ENCODE measurements at regions not wholly inside any gene's neighbourhood (a gene's known extent, or its start where the extent isn't known, plus 50 kb on each side); places are given as distances from the start of the nearest gene placed in this dataset.

DNA sequence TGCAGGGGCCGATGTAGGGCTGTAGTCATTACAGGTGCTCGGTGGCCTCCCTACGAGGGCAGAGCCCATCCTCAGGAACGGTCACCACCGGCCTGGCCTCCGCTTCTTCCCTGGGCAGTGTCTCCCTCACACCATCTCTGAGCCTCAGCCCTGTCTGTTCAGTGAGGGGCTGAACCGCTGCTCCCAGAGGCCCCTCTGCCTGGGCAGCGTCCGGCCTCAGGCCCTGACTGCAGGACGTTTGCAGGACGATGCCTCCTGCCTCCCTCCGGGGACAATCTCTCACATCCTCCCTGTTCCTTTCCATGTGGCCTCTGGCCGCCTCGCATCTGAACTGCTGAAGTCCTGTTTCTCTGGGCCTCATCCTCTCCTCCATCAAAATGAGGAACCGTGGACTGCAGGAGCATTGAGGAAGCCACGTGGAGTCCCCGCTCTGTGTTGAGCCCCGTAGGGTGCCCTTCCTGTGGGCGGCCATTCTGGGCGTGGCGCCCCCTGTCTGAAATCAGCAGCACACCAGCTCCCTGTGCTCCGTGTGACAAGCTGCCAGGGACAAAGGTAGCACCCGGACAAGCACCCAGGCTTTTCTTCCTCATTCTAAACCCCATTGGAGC is 933.5 kb downstream of the BRD1 start:
- TF ChIP-seq, protein P1, sequence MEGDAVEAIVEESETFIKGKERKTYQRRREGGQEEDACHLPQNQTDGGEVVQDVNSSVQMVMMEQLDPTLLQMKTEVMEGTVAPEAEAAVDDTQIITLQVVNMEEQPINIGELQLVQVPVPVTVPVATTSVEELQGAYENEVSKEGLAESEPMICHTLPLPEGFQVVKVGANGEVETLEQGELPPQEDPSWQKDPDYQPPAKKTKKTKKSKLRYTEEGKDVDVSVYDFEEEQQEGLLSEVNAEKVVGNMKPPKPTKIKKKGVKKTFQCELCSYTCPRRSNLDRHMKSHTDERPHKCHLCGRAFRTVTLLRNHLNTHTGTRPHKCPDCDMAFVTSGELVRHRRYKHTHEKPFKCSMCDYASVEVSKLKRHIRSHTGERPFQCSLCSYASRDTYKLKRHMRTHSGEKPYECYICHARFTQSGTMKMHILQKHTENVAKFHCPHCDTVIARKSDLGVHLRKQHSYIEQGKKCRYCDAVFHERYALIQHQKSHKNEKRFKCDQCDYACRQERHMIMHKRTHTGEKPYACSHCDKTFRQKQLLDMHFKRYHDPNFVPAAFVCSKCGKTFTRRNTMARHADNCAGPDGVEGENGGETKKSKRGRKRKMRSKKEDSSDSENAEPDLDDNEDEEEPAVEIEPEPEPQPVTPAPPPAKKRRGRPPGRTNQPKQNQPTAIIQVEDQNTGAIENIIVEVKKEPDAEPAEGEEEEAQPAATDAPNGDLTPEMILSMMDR (IDR thresholded peaks at IDR 0.05; ENCODE audit: low read depth, low read length, missing control alignments) = peak; percentile 11
- DNase-seq (ENCODE audit: low read depth) = no peak
- H3K4me3 ChIP-seq (ENCODE audit: low read depth, low read length) = no peak overlapping the region

DNA sequence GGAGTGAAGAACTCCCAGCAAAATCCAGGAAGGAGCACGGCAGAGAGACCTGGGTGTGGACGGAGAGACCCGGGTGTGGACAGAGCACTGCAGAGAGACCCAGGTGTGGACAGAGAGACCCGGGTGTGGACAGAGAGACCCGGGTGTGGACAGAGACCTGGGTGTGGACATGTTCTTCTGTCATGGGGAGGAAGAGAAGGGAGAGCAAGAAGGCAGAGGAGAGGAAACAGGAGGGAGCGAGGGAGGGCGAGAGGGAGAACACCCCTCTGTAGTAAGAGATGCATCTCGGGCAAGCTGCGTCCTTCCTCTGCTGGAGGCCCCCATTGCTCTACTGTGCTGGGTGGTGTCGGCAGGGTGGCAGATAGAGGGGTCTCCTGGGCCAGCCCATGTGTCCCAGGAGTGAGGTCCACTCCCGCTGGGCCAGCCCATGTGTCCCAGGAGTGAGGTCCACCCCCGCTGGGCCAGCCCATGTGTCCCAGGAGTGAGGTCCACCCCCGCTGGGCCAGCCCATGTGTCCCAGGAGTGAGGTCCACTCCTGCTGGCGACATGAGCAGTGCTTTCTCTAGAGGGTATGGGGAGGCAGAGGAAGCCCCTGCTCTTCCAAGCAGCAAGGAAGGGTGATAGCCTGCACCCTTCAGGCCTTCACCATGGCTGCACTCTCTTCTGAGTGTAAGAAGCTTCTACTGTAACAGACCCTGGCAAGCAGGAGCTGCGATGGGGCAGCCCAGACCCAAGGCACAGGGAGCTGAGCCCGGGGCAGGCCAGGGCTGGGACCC is 934.2 kb downstream of the BRD1 start:
- no peak for DNase-seq (ENCODE audit: low read depth)
- TF ChIP-seq, protein P1 (IDR thresholded peaks at IDR 0.05; ENCODE audit: low read depth, low read length, missing control alignments) = no peak

DNA sequence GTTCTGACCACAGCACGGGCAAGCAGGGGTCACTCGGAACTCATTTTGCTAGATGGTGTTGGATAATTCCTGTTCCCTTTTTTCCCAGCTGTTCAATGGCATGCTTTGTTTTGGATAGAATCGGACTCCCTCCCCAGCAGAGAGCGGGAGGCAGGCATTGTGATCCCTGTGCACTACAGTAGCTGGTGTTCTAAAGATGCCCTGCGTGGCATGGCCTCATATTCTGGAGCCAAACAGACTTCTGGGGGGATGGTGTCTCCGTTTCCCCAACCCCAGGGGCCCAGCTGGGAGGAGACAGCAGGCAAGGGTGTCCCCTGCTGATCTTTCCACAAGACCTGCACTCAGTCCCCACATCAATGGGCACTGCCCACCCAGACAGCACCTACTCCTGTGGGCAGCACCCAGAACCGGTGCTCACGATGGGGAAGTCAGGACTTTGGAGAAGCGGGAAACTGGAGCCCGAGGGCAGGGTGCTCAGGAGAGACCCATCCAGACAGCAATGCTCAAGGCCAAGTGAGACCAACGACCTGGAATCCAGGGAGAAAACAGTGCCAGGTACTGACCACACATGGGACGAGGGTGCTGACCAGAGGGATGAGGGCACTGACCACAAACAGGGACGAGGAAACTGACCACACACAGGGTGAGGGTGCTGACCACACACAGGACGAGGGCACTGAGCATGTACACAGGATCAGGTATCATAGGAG is 934.9 kb downstream of the BRD1 start:
- H3K4me3 ChIP-seq (ENCODE audit: low read depth, low read length) = no peak overlapping the region
- no peak for DNase-seq (ENCODE audit: low read depth)
- TF ChIP-seq, protein P1 (IDR thresholded peaks at IDR 0.05; ENCODE audit: low read depth, low read length, missing control alignments) = no peak

More for the DNA sequence above, 934.2 kb downstream of the BRD1 start:
- H3K4me3 ChIP-seq (ENCODE audit: low read depth, low read length) = no peak overlapping the region

DNA sequence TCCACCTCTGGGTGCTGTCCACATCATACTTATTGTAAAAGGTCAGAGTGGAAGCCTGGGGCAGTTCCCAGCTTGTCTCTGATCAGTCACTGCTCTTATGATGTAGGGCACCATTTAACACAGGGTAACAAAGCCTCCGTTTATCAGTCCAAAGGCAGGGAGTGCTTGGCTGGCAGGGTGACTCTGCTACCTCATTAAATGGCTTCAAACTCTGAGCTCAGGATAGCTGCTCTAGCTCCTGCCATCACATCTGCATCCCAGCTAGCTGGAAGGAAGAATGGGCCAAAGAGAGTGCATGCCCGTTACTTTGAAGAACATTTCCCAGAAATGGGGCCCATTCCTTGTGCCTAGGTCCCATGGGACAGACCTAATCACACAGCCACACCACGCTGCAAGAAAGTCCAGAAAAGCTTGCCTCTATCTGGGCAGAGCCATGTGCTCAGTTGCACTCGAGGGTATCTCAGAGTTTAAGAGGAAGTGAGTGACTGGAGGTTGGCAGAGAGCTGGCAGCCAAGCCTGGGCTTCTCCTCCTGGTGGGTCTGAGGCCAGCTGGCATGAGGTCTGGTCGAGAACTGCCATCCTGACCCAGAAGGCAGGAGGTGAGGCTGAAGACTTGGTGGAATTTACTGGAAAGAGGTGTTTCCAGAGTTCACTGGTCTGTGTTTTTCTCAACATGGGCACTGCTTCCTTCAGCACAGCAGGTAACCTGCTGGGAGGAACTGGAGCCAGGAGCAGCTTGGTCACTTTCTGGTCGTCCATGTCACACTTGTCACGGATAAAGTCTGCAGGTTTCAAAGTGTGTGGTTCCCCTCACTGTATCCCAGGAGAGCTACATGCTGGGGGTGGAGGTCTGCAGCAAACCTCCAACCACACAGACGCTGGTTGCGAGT is 935.7 kb downstream of the BRD1 start:
- DNase-seq (ENCODE audit: low read depth) = no peak
- TF ChIP-seq, protein P1 (IDR thresholded peaks at IDR 0.05; ENCODE audit: low read depth, low read length, missing control alignments) = no peak
- H3K4me3 ChIP-seq (ENCODE audit: low read depth, low read length) = no peak overlapping the region

DNA sequence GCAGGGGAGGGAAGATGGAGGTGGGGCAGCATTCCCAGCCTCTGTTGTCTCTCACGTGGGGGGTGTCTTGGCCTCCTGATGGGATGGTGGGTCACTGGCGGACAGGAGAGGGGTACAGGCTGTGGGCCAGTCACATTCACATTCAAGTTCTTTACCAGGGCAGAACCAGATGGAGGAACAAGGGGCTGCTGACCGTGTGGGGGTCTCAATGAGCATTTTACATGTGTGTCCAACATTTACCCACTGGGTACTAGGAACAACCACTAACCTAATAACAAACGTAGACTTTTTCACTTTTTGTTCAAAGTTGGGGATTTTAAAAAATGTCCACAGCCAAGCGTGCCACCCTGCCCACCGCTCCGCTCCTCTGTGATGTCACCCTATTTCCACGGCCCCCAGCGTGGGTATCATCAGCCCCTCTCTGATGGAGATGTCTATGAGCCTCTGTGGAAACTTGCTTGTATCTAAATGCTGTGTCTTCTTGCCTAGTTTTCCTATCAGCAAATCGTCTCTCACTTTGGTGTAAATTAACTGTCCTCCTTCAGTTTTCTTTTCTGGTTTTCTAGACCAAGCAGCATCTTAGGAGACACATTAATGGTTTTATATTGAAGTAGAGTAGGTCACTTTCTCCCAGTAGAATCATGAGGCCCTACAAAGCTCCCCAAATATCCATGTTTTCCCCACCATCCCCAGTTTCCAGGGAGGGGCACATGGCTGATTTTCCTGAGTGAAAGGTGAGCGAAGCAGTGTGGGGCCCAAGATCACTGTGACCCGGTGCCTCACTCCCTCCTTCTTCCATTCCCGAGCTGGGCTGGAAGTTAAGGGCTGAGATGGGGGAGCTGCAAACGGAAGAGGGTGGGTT is 936.7 kb downstream of the BRD1 start:
- TF ChIP-seq, protein P1 (IDR thresholded peaks at IDR 0.05; ENCODE audit: low read depth, low read length, missing control alignments) = no peak
- no peak overlapping the region for H3K4me3 ChIP-seq (ENCODE audit: low read depth, low read length)
- no peak for DNase-seq (ENCODE audit: low read depth)
